ENCODE measurements at regions not wholly inside any gene's neighbourhood (a gene's known extent, or its start where the extent isn't known, plus 50 kb on each side); places are given as distances from the start of the nearest gene placed in this dataset.

DNA sequence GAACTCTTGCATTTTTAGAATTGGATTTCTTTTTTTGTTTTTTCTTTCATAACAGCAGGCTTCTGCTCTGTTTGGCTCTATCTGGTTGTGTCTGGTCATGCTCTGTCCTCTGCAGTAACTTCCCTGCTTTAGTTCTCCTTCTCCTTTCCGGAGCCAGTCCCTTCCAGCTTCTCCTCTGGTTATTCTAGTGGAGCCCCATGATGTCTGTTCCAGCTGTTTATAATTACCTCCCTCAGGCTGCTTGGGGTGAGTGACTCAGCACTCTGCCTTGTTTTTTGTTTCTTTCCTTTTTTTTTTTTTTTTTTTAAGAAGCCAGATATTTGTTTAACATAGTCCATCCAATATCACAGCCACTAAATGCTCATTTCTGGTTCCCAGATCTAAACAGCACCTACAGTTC is 409.6 kb downstream of the MAFB start:
- Histone ChIP-seq H3K79me1 (ENCODE audit: low read depth, low read length) (no peaks in the 10 kb centered on the region), H2AFZ (ENCODE audit: low read length) (no peak overlapping the region), H4K8ac (ENCODE audit: extremely low read depth, insufficient read depth, low read length) (no peak overlapping the region), H2BK12ac (ENCODE audit: low read depth, low read length) (no peak overlapping the region), H3K79me2 (ENCODE audit: control insufficient read depth in 1 of 2, insufficient read depth in 2 of 2, low read length in 2 of 2) (peaks cover 0 to 4% of the 10 kb centered on the region in 2 experiments; a peak in 1 of 4 replicates), H3K56ac (replicated peaks; ENCODE audit: insufficient read length, low read depth, low read length) (no peak overlapping the region), H2AK5ac (ENCODE audit: low read depth, low read length) (no peak overlapping the region), H3K4me2 (ENCODE audit: insufficient read depth in 1 of 2, low read depth in 2 of 2, low read length in 2 of 2) (no peak overlapping the region), H4K91ac (replicated peaks; ENCODE audit: insufficient read length, low read length) (no peak overlapping the region), H3K4me1 (replicated peaks in 1 of 4; ENCODE audit: control insufficient read depth in 3 of 4, insufficient read depth in 4 of 4, low read length in 3 of 4) (peaks cover 6 to 25% (median 16%) of the 10 kb centered on the region in 4 experiments), H3K9me3 (ENCODE audit: insufficient read depth in 2 of 2, low read depth in 1 of 2, low read length in 1 of 2) (no peaks in the 10 kb centered on the region), H3K23ac (ENCODE audit: insufficient read length) (no peak overlapping the region), H2BK15ac (ENCODE audit: low read length) (no peak overlapping the region), H3K4me3 (ENCODE audit: extremely low read depth in 1 of 4, insufficient read depth in 2 of 4, low read depth in 3 of 4, low read length in 4 of 4) (no peak overlapping the region), H3K27ac (ENCODE audit: low read depth, low read length) (no peak overlapping the region), H2BK120ac (replicated peaks; ENCODE audit: low read depth, low read length) (no peak overlapping the region), H3K27me3 (replicated peaks in 1 of 4; ENCODE audit: control insufficient read depth in 3 of 4, extremely low read depth in 1 of 4, insufficient read depth in 3 of 4, low read length in 3 of 4) (no peaks in the 10 kb centered on the region), H3K18ac (ENCODE audit: extremely low read depth, low read length) (no peak overlapping the region), H3K9ac (replicated peaks in 1 of 4; ENCODE audit: extremely low read depth in 1 of 4, low read depth in 3 of 4, low read length in 3 of 4) (no peak overlapping the region), H4K20me1 (replicated peaks in 1 of 2; ENCODE audit: control insufficient read depth in 1 of 2, insufficient read depth in 2 of 2, low read length in 2 of 2) (peaks cover 0 to 2% of the 10 kb centered on the region in 2 experiments), H3K36me3 (ENCODE audit: control insufficient read depth in 2 of 4, insufficient read depth in 4 of 4, low read length in 3 of 4) (peaks cover 0 to 4% (median 0%) of the 10 kb centered on the region in 4 experiments; a peak in 2 of 8 replicates), H3K23me2 (ENCODE audit: low read depth, low read length) (peaks cover 4% of the 10 kb centered on the region; the same call in 1 of the 2 replicates), H4K5ac (ENCODE audit: insufficient read length, low read depth, low read length) (peak overlapping the region; percentile 28), H3K14ac (ENCODE audit: insufficient read length) (no peak overlapping the region), H2BK20ac (ENCODE audit: low read length) (no peak overlapping the region), H3K4ac (replicated peaks; ENCODE audit: insufficient read length, low read depth, low read length) (no peak overlapping the region), H2BK5ac (ENCODE audit: low read depth, low read length) (no peak overlapping the region)
- ChIA-PET CTCF (ENCODE audit: partially characterized antibody) (interaction anchor here (1.1 to 3.3 kb wide), 3 partner anchors 12 to 428 kb away, joined by 4 to 12 read pairs (median 5); no protein-coding TSS in a partner anchor), POLR2A (ENCODE audit: partially characterized antibody) (interaction anchor here (2.0 to 6.1 kb wide), 3 partner anchors 8 to 14 kb away, joined by 4 to 74 read pairs (median 61); no protein-coding TSS in a partner anchor)
- no peak for FAIRE-seq
- 80% methylated on average over 1 of the region's 1 CpG; no CpG with 5 or more reads in 1 of the 2 experiments for WGBS, 2 experiments (ENCODE audit: extremely low coverage in 1 of 2, insufficient coverage in 1 of 2, insufficient read length in 1 of 2, insufficient replicate concordance in 2 of 2, low coverage in 1 of 2, low lambda C conversion rate in 2 of 2, missing lambda C conversion rate in 1 of 2)
- DNase-seq (ENCODE audit: low read depth in 1 of 2, low spot score in 2 of 2): no peak
- TF ChIP-seq SUZ12 (IDR thresholded peaks at IDR 0.05; ENCODE audit: low read length) (no peak), CHD1 (IDR thresholded peaks at IDR 0.05; ENCODE audit: low read depth, low read length) (no peak), MAFK (IDR thresholded peaks at IDR 0.05; ENCODE audit: low read depth, low read length) (peak; percentile 78), BACH1 (IDR thresholded peaks at IDR 0.05; ENCODE audit: low read length) (peak; percentile 88), EP300 (IDR thresholded peaks at IDR 0.05; ENCODE audit: borderline replicate concordance in 1 of 2, low read depth in 2 of 2, low read length in 2 of 2) (no peak), POU5F1 (IDR thresholded peaks at IDR 0.05; ENCODE audit: low read depth, low read length) (no peak), POLR2AphosphoS5 (IDR thresholded peaks at IDR 0.05; ENCODE audit: low read depth, low read length) (no peak)
- TF ChIP-seq, protein P1, sequence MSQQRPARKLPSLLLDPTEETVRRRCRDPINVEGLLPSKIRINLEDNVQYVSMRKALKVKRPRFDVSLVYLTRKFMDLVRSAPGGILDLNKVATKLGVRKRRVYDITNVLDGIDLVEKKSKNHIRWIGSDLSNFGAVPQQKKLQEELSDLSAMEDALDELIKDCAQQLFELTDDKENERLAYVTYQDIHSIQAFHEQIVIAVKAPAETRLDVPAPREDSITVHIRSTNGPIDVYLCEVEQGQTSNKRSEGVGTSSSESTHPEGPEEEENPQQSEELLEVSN (IDR thresholded peaks at IDR 0.05): no peak
